H1 (cell line): ENCODE measurements at regions not wholly inside any gene's neighbourhood (a gene's known extent, or its start where the extent isn't known, plus 50 kb on each side); places are given as distances from the start of the nearest gene placed in this dataset.

ENCODE experiments used
- CTCF ChIA-PET: fragments of 300-600 bp; sonication (Branson Sonifier 250); formaldehyde crosslinking; loops from one replicate; lab custom pipeline; 2021; ENCODE audit not compliant: partially characterized antibody; lab: Charles Lee
- POLR2A ChIA-PET: fragments of 300-600 bp; sonication (Branson Sonifier 250); formaldehyde crosslinking; loops from one replicate; lab custom pipeline; 2021; ENCODE audit warnings: inconsistent platforms; ENCODE audit not compliant: partially characterized antibody; lab: Charles Lee
- DNase-seq, 2 experiments: peaks; one replicate each; pipeline versions ENCODE4 v3.0.0 to v3.0.0-alpha.2; 2010 to 2022; ENCODE audit warnings: low spot score in 2 of 2, low read depth in 1 of 2, mixed read lengths in 1 of 2
- FAIRE-seq: peaks from 2 replicates; lab custom pipeline; 2011; peaks lifted over from hg19 to GRCh38; lab: Jason Lieb, UNC
- H2AFZ ChIP-seq: 2 replicates; pipeline ENCODE4 v1.8.1; 2012; ENCODE audit warnings: low read length, inconsistent platforms
- H2AK5ac ChIP-seq: 2 replicates; pipeline ENCODE4 v1.6.1; 2013; ENCODE audit warnings: low read depth, low read length
- H2BK120ac ChIP-seq: replicated peaks from 2 replicates; pipeline ENCODE3; 2013; ENCODE audit warnings: low read depth, low read length, inconsistent platforms
- H2BK12ac ChIP-seq: 2 replicates; pipeline ENCODE4 v1.6.1; 2013; ENCODE audit warnings: low read depth, low read length
- H2BK15ac ChIP-seq: 2 replicates; pipeline ENCODE4 v1.6.1; 2013; ENCODE audit warnings: low read length
- H2BK20ac ChIP-seq: 2 replicates; pipeline ENCODE4 v1.6.1; 2013; ENCODE audit warnings: low read length
- H2BK5ac ChIP-seq: 2 replicates; pipeline ENCODE4 v1.6.1; 2013; ENCODE audit warnings: low read depth, low read length
- H3K14ac ChIP-seq: 2 replicates; pipeline ENCODE4 v1.6.1; 2013; ENCODE audit warnings: inconsistent platforms; ENCODE audit not compliant: insufficient read length
- H3K18ac ChIP-seq: 2 replicates; pipeline ENCODE4 v1.6.1; 2013; ENCODE audit warnings: low read length; ENCODE audit errors: extremely low read depth
- H3K23ac ChIP-seq: 2 replicates; pipeline ENCODE4 v1.6.1; 2013; ENCODE audit warnings: inconsistent platforms; ENCODE audit not compliant: insufficient read length
- H3K23me2 ChIP-seq: 2 replicates; pipeline ENCODE4 v1.6.1; 2013; ENCODE audit warnings: low read depth, low read length
- H3K27ac ChIP-seq: 2 replicates; pipeline ENCODE4 v1.6.1; 2011; ENCODE audit warnings: low read depth, low read length, inconsistent platforms
- H3K27me3 ChIP-seq, 4 experiments: replicated peaks in 1 of 4; 1 replicate in 1 of 4; 2 replicates in 3 of 4; pipeline versions ENCODE4 v1.6.1 to v1.8.1; 2011 to 2013; ENCODE audit warnings: low read length in 3 of 4, mild to moderate bottlenecking in 3 of 4, inconsistent platforms in 2 of 4, mixed read lengths in 2 of 4, moderate library complexity in 1 of 4; ENCODE audit not compliant: control insufficient read depth in 3 of 4, insufficient read depth in 3 of 4; ENCODE audit errors: extremely low read depth in 1 of 4
- H3K36me3 ChIP-seq, 4 experiments: 2 replicates each; pipeline versions ENCODE4 v1.6.1 to v1.8.1; 2011 to 2013; ENCODE audit warnings: mild to moderate bottlenecking in 4 of 4, low read length in 3 of 4, moderate library complexity in 2 of 4, control low read depth in 1 of 4, inconsistent platforms in 1 of 4; ENCODE audit not compliant: insufficient read depth in 4 of 4, control insufficient read depth in 2 of 4
- H3K4ac ChIP-seq: replicated peaks from 2 replicates; pipeline ENCODE3; 2013; ENCODE audit warnings: low read length, low read depth, mixed read lengths, inconsistent platforms; ENCODE audit not compliant: insufficient read length
- H3K4me1 ChIP-seq, 4 experiments: replicated peaks in 1 of 4; 1 replicate in 1 of 4; 2 replicates in 3 of 4; pipeline versions ENCODE4 v1.6.1 to v1.8.1; 2011 to 2013; ENCODE audit warnings: low read length in 3 of 4, inconsistent platforms in 2 of 4, mixed read lengths in 1 of 4; ENCODE audit not compliant: insufficient read depth in 4 of 4, control insufficient read depth in 3 of 4
- H3K4me2 ChIP-seq, 2 experiments: 2 replicates each; pipeline versions ENCODE4 v1.6.1 to v1.8.1; 2011 to 2013; ENCODE audit warnings: low read depth in 2 of 2, low read length in 2 of 2, control low read depth in 1 of 2, inconsistent platforms in 1 of 2, mild to moderate bottlenecking in 1 of 2; ENCODE audit not compliant: insufficient read depth in 1 of 2
- H3K4me3 ChIP-seq, 4 experiments: fragments of 200-600, 300-600 bp in 1 of 4; sonication (generic), shearing (Covaris generic), sonication (Bioruptor Twin) in 1 of 4; 2 replicates each; pipeline versions ENCODE4 v1.5.1 to v1.8.1; 2011 to 2016; ENCODE audit warnings: low read length in 4 of 4, low read depth in 3 of 4, control low read depth in 2 of 4, inconsistent platforms in 2 of 4, mild to moderate bottlenecking in 2 of 4, mixed read lengths in 1 of 4, moderate library complexity in 1 of 4; ENCODE audit not compliant: insufficient read depth in 2 of 4; ENCODE audit errors: extremely low read depth in 1 of 4
- H3K56ac ChIP-seq: replicated peaks from 2 replicates; pipeline ENCODE3; 2013; ENCODE audit warnings: low read depth, mild to moderate bottlenecking, mixed read lengths, low read length, inconsistent platforms; ENCODE audit not compliant: insufficient read length
- H3K79me1 ChIP-seq: 2 replicates; pipeline ENCODE4 v1.6.1; 2013; ENCODE audit warnings: low read depth, low read length, control low read depth
- H3K79me2 ChIP-seq, 2 experiments: 2 replicates each; pipeline versions ENCODE4 v1.6.1 to v1.8.1; 2012 to 2013; ENCODE audit warnings: low read length in 2 of 2, mild to moderate bottlenecking in 2 of 2, inconsistent platforms in 1 of 2; ENCODE audit not compliant: insufficient read depth in 2 of 2, control insufficient read depth in 1 of 2
- H3K9ac ChIP-seq, 4 experiments: replicated peaks in 1 of 4; 1 replicate in 1 of 4; 2 replicates in 3 of 4; pipeline versions ENCODE4 v1.6.1 to v1.8.1; 2011 to 2013; ENCODE audit warnings: low read depth in 3 of 4, low read length in 3 of 4, control low read depth in 2 of 4, mild to moderate bottlenecking in 2 of 4, moderate library complexity in 2 of 4, inconsistent platforms in 1 of 4; ENCODE audit errors: extremely low read depth in 1 of 4
- H3K9me3 ChIP-seq, 2 experiments: 2 replicates each; pipeline versions ENCODE4 v1.6.1 to v1.8.1; 2012 to 2013; ENCODE audit warnings: mild to moderate bottlenecking in 2 of 2, moderate library complexity in 2 of 2, control low read depth in 1 of 2, inconsistent platforms in 1 of 2, low read depth in 1 of 2, low read length in 1 of 2, mixed read lengths in 1 of 2; ENCODE audit not compliant: insufficient read depth in 2 of 2
- H4K20me1 ChIP-seq, 2 experiments: replicated peaks in 1 of 2; 2 replicates each; pipeline versions ENCODE3 to v1.8.1; 2011 to 2013; ENCODE audit warnings: inconsistent platforms in 2 of 2, low read length in 2 of 2, mild to moderate bottlenecking in 1 of 2; ENCODE audit not compliant: insufficient read depth in 2 of 2, control insufficient read depth in 1 of 2
- H4K5ac ChIP-seq: 2 replicates; pipeline ENCODE4 v1.6.1; 2013; ENCODE audit warnings: low read length, low read depth, mixed read lengths, inconsistent platforms; ENCODE audit not compliant: insufficient read length
- H4K8ac ChIP-seq: 2 replicates; pipeline ENCODE4 v1.8.0; 2013; ENCODE audit warnings: mild to moderate bottlenecking, moderate library complexity, low read length, inconsistent platforms; ENCODE audit not compliant: insufficient read depth; ENCODE audit errors: extremely low read depth
- H4K91ac ChIP-seq: replicated peaks from 2 replicates; pipeline ENCODE3; 2013; ENCODE audit warnings: low read length, mixed read lengths, inconsistent platforms; ENCODE audit not compliant: insufficient read length
- ASH2L ChIP-seq: fragments of 200-600, 300-600 bp; sonication (generic); IDR thresholded peaks from one replicate; pipeline ENCODE4 v1.7.1; 2017; ENCODE audit warnings: low read length
- ATF2 ChIP-seq: IDR thresholded peaks from 2 replicates; pipeline ENCODE4 v1.6.1; 2012; ENCODE audit warnings: low read length, inconsistent platforms
- CBX8 ChIP-seq: fragments of 300-800, 300-1000 bp; sonication (generic); IDR thresholded peaks from 2 replicates; pipeline ENCODE4 v1.7.1; 2016; ENCODE audit warnings: low read depth, low read length, borderline replicate concordance
- HDAC2 ChIP-seq, 2 experiments: fragments of 300-600 bp in 1 of 2; sonication (generic) in 1 of 2; IDR thresholded peaks; 2 replicates each; pipeline ENCODE4 v1.6.1; 2011 to 2012; ENCODE audit warnings: low read depth in 2 of 2, low read length in 2 of 2, mild to moderate bottlenecking in 2 of 2, moderate library complexity in 2 of 2, borderline replicate concordance in 1 of 2, inconsistent platforms in 1 of 2
- KDM4A ChIP-seq: IDR thresholded peaks from one replicate; pipeline ENCODE4 v1.7.1; 2012; ENCODE audit warnings: low read depth, mild to moderate bottlenecking, moderate library complexity, low read length, inconsistent platforms; ENCODE audit not compliant: severe bottlenecking
- KDM5A ChIP-seq: fragments of 200-600 bp; IDR thresholded peaks from 2 replicates; pipeline ENCODE4 v1.7.1; 2012; ENCODE audit warnings: mild to moderate bottlenecking, low read length, inconsistent platforms, mixed read lengths
- PHF8 ChIP-seq: fragments of 200-600 bp; sonication (generic); conservative IDR thresholded peaks from 2 replicates; pipeline ENCODE4 v1.7.1; 2012; ENCODE audit warnings: low read depth, mild to moderate bottlenecking, inconsistent platforms, low read length, moderate library complexity
- WGBS, 2 experiments: shearing (Covaris generic) in 1 of 2; methylation state at CpG; one replicate each; pipeline versions ENCODE4 v1.1.6 to v1.1.7; 2013 to 2015; ENCODE audit warnings: low lambda C conversion rate in 2 of 2, mixed read lengths in 2 of 2, inconsistent platforms in 1 of 2, low coverage in 1 of 2, missing lambda C conversion rate in 1 of 2; ENCODE audit not compliant: insufficient replicate concordance in 2 of 2, insufficient coverage in 1 of 2, insufficient read length in 1 of 2; ENCODE audit errors: extremely low coverage in 1 of 2, missing lambda C conversion rate in 1 of 2; 5-methylcytosine and 5-hydroxymethylcytosine counted together
- TF ChIP-seq, protein P1 (sequence below): IDR thresholded peaks from 2 replicates; pipeline ENCODE4 v1.6.1; 2012; ENCODE audit warnings: inconsistent platforms

GRCh38 chr5:54883374-54884194, 101.8 kb downstream of the ESM1 start:
- peaks cover 0 to 10% (median 0%) of the 10 kb centered on the region in 4 experiments; a peak in 1 of 8 replicates for H3K36me3 ChIP-seq
- peak overlapping the region; percentile 80; the same call in 1 of the 2 replicates for H3K18ac ChIP-seq
- H4K8ac ChIP-seq = peak overlapping the region; percentile 81
- 3% methylated on average over 39 of the region's 75 CpGs; no CpG with 5 or more reads in 1 of the 2 experiments for WGBS, 2 experiments
- no peak overlapping the region for H2BK120ac ChIP-seq
- no peak overlapping the region for H3K23ac ChIP-seq
- H2BK20ac ChIP-seq = no peak overlapping the region
- no peaks in the 10 kb centered on the region for H3K79me2 ChIP-seq
- FAIRE-seq (no peak), DNase-seq (peak; percentile 39 to 81)
- CTCF ChIA-PET = interaction anchor here (0.6 to 5.8 kb wide), 5 partner anchors 11 to 398 kb away, joined by 3 to 44 read pairs (median 3); no protein-coding TSS in a partner anchor
- peak overlapping the region; percentile 85 for H2AFZ ChIP-seq
- peak overlapping the region in 2 of 4 experiments; percentile 29 to 52; a peak in 4 of 7 replicates for H3K9ac ChIP-seq
- H3K27me3 ChIP-seq = peaks cover 0 to 22% (median 13%) of the 10 kb centered on the region in 4 experiments; a peak in 6 of 7 replicates
- peaks cover 2 to 8% (median 3%) of the 10 kb centered on the region in 4 experiments; a peak in 6 of 7 replicates for H3K4me1 ChIP-seq
- no peak overlapping the region for H3K56ac ChIP-seq
- H4K20me1 ChIP-seq = no peaks in the 10 kb centered on the region
- H3K4me2 ChIP-seq = peak overlapping the region; percentile 87
- peak overlapping the region; percentile 54 to 74 (median 66) for H3K4me3 ChIP-seq
- peaks cover 12% of the 10 kb centered on the region for H3K23me2 ChIP-seq
- no peak overlapping the region for H2BK15ac ChIP-seq
- POLR2A ChIA-PET = interaction anchor here (1.4 kb wide), 1 partner anchor 276 kb away, joined by 4 read pairs; the partner anchor contains the start of gene GPX8
- no peak overlapping the region for H4K5ac ChIP-seq
- peak overlapping the region; percentile 57; the same call in 1 of the 2 replicates for H2BK5ac ChIP-seq
- H3K79me1 ChIP-seq = no peaks in the 10 kb centered on the region
- H3K4ac ChIP-seq = no peak overlapping the region
- H3K14ac ChIP-seq = no peak overlapping the region
- H3K27ac ChIP-seq = peak overlapping the region; percentile 27; the same call in 1 of the 2 replicates
- peak overlapping the region; percentile 10 for H4K91ac ChIP-seq
- no peak overlapping the region for H2BK12ac ChIP-seq
- peaks cover 15 to 16% of the 10 kb centered on the region in 2 experiments for H3K9me3 ChIP-seq
- no peak overlapping the region for H2AK5ac ChIP-seq
- TF ChIP-seq ASH2L (peak; percentile 20), KDM4A (peak; percentile 94), KDM5A (no peak), PHF8 (peak; percentile 40), HDAC2 (IDR thresholded peaks at IDR 0.05; ENCODE audit: borderline replicate concordance in 1 of 2, low read depth in 2 of 2, low read length in 2 of 2) (no peak), ATF2 (no peak), CBX8 (no peak)
- TF ChIP-seq, protein P1, sequence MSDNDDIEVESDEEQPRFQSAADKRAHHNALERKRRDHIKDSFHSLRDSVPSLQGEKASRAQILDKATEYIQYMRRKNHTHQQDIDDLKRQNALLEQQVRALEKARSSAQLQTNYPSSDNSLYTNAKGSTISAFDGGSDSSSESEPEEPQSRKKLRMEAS = peak; percentile 80
